Stimulated activated CD8-positive, alpha-beta memory T cell treated with anti-CD3 and anti-CD28 coated beads, Interleukin-7, amount 100 ng/mL, for 48 hours (primary cell): ENCODE measurements at regions not wholly inside any gene's neighbourhood (a gene's known extent, or its start where the extent isn't known, plus 50 kb on each side); places are given as distances from the start of the nearest gene placed in this dataset.

ENCODE experiments used
- DNase-seq, 2 donors: peaks; one replicate each; pipeline ENCODE4 v3.0.0-alpha.2; 2020; ENCODE audit warnings: low read depth in 1 of 2; ENCODE audit errors: extremely low read depth in 1 of 2

GRCh38 chr13:80040196-80040980 is 300.5 kb downstream of the SPRY2 start:
- no peak for DNase-seq

GRCh38 chr13:80039000-80039399 is 301.9 kb downstream of the SPRY2 start:
- no peak for DNase-seq

GRCh38 chr13:80038371-80038770 is 302.6 kb downstream of the SPRY2 start:
- no peak for DNase-seq

GRCh38 chr13:80037505-80037888 is 303.4 kb downstream of the SPRY2 start:
- no peak for DNase-seq

- no peak for DNase-seq
Observed at GRCh38 chr13:80036845-80037504, 304.0 kb downstream of the SPRY2 start.

- no peak for DNase-seq
Observed at GRCh38 chr13:80035096-80035495, 305.8 kb downstream of the SPRY2 start.

- no peak for DNase-seq
Observed at GRCh38 chr13:80033951-80034350, 307.0 kb downstream of the SPRY2 start.

- no peak for DNase-seq
Observed at GRCh38 chr13:80033286-80033685, 307.6 kb downstream of the SPRY2 start.

- no peak for DNase-seq
Observed at GRCh38 chr13:80030491-80030890, 310.4 kb downstream of the SPRY2 start.

GRCh38 chr13:80029170-80029569 is 311.8 kb downstream of the SPRY2 start:
- no peak for DNase-seq

- no peak for DNase-seq
Observed at GRCh38 chr13:80022146-80022545, 318.8 kb downstream of the SPRY2 start.

GRCh38 chr13:80012251-80012650 is 328.7 kb downstream of the SPRY2 start:
- DNase-seq = no peak

GRCh38 chr13:80011448-80012212 is 329.3 kb downstream of the SPRY2 start:
- no peak for DNase-seq

- no peak for DNase-seq
Observed at GRCh38 chr13:80010846-80011245, 330.1 kb downstream of the SPRY2 start.

- no peak for DNase-seq
Observed at GRCh38 chr13:80010286-80010831, 330.6 kb downstream of the SPRY2 start.

GRCh38 chr13:80009760-80010159 is 331.2 kb downstream of the SPRY2 start:
- DNase-seq = no peak

- DNase-seq = no peak
Observed at GRCh38 chr13:80006940-80007339, 334.0 kb downstream of the SPRY2 start.

- DNase-seq = no peak
Observed at GRCh38 chr13:80001510-80001842, 339.4 kb downstream of the SPRY2 start.

- no peak for DNase-seq
Observed at GRCh38 chr13:80000684-80001509, 340.0 kb downstream of the SPRY2 start.

GRCh38 chr13:79999601-80000000 is 341.3 kb downstream of the SPRY2 start:
- DNase-seq = no peak
